IPS-15b (cell line): ENCODE measurements at regions not wholly inside any gene's neighbourhood (a gene's known extent, or its start where the extent isn't known, plus 50 kb on each side); places are given as distances from the start of the nearest gene placed in this dataset.

Source experiments
- H3K27me3 ChIP-seq: one replicate; pipeline ENCODE4 v1.6.1; 2013; ENCODE audit warnings: low read length; ENCODE audit not compliant: control insufficient read depth, insufficient read depth
- H3K36me3 ChIP-seq: one replicate; pipeline ENCODE4 v1.6.1; 2013; ENCODE audit warnings: low read length; ENCODE audit not compliant: control insufficient read depth, insufficient read depth
- H3K4me1 ChIP-seq: one replicate; pipeline ENCODE4 v1.6.1; 2013; ENCODE audit warnings: mild to moderate bottlenecking, low read length; ENCODE audit not compliant: control insufficient read depth, insufficient read depth
- H3K4me3 ChIP-seq: one replicate; pipeline ENCODE4 v1.5.1; 2013; ENCODE audit warnings: low read depth, low read length
- H3K9ac ChIP-seq: one replicate; pipeline ENCODE4 v1.6.1; 2013; ENCODE audit warnings: low read depth, mild to moderate bottlenecking, low read length
- H3K9me3 ChIP-seq: one replicate; pipeline ENCODE4 v1.6.1; 2013; ENCODE audit warnings: mild to moderate bottlenecking, low read length; ENCODE audit not compliant: control insufficient read depth, insufficient read depth

- Histone ChIP-seq H3K27me3 (no peaks in the 10 kb centered on the region), H3K9me3 (no peaks in the 10 kb centered on the region), H3K9ac (no peak overlapping the region), H3K4me1 (peaks cover 2% of the 10 kb centered on the region), H3K36me3 (no peaks in the 10 kb centered on the region), H3K4me3 (no peak overlapping the region)
Measured at GRCh38 chr10:20993830-20994527, 96.9 kb upstream of the NEBL start.

DNA sequence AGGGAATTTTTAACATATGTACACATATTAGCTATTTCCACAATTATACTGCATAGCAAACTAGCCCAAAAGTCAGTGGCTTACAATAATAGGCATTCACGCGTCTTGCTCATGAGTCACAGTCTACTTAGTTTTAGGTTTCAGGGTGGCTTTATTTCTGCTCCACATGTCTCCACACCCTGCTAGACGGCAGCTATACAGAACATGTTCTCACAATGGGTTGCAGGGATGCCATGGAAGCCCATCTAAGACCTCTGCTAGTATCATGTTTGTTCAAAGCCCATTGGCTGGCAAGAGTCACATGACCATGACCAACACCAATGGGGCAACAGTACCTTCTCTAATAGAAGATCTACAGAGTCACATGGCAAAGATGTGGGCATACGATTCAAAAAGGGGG is 96.3 kb upstream of the NEBL start:
- no peak overlapping the region for H3K4me3 ChIP-seq
- H3K4me1 ChIP-seq: peaks cover 2% of the 10 kb centered on the region
- H3K9ac ChIP-seq: no peak overlapping the region
- no peaks in the 10 kb centered on the region for H3K36me3 ChIP-seq
- H3K9me3 ChIP-seq: no peaks in the 10 kb centered on the region
- H3K27me3 ChIP-seq: no peaks in the 10 kb centered on the region

DNA sequence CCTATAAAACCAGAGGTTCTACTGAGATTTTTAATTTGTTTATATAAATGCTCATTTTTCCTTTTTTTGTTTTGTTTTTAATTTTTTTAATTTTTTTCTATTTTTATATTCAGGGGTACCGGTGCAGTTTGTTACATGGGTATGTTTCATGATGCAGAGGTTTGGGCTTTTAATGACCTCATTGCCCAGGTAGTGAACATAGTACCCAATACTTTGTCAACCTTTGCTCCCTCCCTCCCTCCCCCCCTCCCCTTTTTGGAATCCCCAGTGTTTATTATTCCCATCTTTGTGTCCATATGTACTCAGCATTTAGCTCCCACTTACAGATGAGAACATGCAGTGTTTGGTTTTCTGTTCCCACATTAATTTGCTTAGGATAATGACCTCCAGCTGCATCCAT is 94.4 kb upstream of the NEBL start:
- peaks cover 2% of the 10 kb centered on the region for H3K4me1 ChIP-seq
- no peaks in the 10 kb centered on the region for H3K27me3 ChIP-seq

GRCh38 chr10:20990604-20991003 is 93.5 kb upstream of the NEBL start:
- H3K4me1 ChIP-seq: peaks cover 2% of the 10 kb centered on the region
- H3K36me3 ChIP-seq: no peaks in the 10 kb centered on the region
- no peak overlapping the region for H3K4me3 ChIP-seq
- H3K27me3 ChIP-seq: no peaks in the 10 kb centered on the region
- no peaks in the 10 kb centered on the region for H3K9me3 ChIP-seq
- no peak overlapping the region for H3K9ac ChIP-seq

More for the DNA sequence above, 94.4 kb upstream of the NEBL start:
- no peak overlapping the region for H3K9ac ChIP-seq
- H3K4me3 ChIP-seq: no peak overlapping the region
- no peaks in the 10 kb centered on the region for H3K36me3 ChIP-seq
- no peaks in the 10 kb centered on the region for H3K9me3 ChIP-seq

GRCh38 chr10:20988357-20988983 is 91.4 kb upstream of the NEBL start:
- Histone ChIP-seq H3K4me3 (no peak overlapping the region), H3K4me1 (no peaks in the 10 kb centered on the region), H3K9ac (no peak overlapping the region)

DNA sequence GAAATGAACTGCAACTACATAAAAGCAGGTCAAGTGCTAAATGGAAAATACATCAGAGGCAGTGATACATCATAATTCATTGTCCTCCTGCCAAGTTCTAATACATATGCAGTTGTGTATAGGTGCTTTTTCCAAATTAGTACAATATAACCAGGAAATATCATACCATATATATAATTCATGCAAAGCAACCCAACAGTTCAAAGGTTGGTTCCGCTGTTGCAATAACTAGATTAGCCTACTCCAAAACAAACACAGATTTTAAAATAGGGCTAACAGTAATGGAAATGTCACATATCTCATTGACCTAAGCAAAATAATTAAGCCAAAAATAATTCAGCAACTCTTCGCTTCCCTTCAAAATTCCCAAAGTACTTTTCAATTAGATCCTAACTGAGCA is 88.9 kb upstream of the NEBL start:
- Histone ChIP-seq H3K9ac (no peak overlapping the region), H3K36me3 (no peaks in the 10 kb centered on the region), H3K9me3 (no peaks in the 10 kb centered on the region), H3K4me3 (no peak overlapping the region), H3K27me3 (no peaks in the 10 kb centered on the region), H3K4me1 (no peaks in the 10 kb centered on the region)

More at GRCh38 chr10:20988357-20988983, 91.4 kb upstream of the NEBL start:
- Histone ChIP-seq H3K9me3 (no peaks in the 10 kb centered on the region), H3K27me3 (no peaks in the 10 kb centered on the region), H3K36me3 (no peaks in the 10 kb centered on the region)

DNA sequence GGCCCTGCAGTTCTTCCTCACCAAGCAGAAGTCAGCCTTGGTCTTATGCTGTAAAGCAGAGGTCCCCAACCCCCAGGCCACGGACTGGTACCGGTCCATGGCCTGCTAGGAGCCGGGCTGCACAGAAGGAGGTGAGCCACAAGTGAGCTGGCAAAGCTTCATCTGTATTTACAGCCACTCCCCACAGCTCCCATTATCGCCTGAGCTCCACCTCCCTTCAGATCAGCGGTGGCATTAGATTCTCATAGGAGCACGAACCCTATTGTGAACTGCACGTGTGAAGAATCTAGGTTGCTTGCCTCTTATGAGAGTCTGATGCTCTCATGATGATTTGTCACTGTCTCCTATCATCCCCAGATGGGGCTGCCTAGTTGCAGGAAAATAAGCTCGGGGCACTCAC is 87.6 kb upstream of the NEBL start:
- Histone ChIP-seq H3K27me3 (no peaks in the 10 kb centered on the region), H3K4me1 (no peaks in the 10 kb centered on the region), H3K9me3 (no peaks in the 10 kb centered on the region), H3K36me3 (no peaks in the 10 kb centered on the region), H3K4me3 (no peak overlapping the region), H3K9ac (no peak overlapping the region)

- Histone ChIP-seq H3K36me3 (no peaks in the 10 kb centered on the region), H3K27me3 (no peaks in the 10 kb centered on the region), H3K4me3 (no peak overlapping the region), H3K9ac (no peak overlapping the region), H3K4me1 (peaks cover 3% of the 10 kb centered on the region), H3K9me3 (no peaks in the 10 kb centered on the region)
Measured at GRCh38 chr10:20981419-20981953, 84.4 kb upstream of the NEBL start.

GRCh38 chr10:20978617-20979016 is 81.5 kb upstream of the NEBL start:
- H3K4me1 ChIP-seq: peaks cover 3% of the 10 kb centered on the region
- H3K4me3 ChIP-seq: no peak overlapping the region
- H3K9me3 ChIP-seq: no peaks in the 10 kb centered on the region
- H3K27me3 ChIP-seq: no peaks in the 10 kb centered on the region
- no peak overlapping the region for H3K9ac ChIP-seq
- H3K36me3 ChIP-seq: no peaks in the 10 kb centered on the region

DNA sequence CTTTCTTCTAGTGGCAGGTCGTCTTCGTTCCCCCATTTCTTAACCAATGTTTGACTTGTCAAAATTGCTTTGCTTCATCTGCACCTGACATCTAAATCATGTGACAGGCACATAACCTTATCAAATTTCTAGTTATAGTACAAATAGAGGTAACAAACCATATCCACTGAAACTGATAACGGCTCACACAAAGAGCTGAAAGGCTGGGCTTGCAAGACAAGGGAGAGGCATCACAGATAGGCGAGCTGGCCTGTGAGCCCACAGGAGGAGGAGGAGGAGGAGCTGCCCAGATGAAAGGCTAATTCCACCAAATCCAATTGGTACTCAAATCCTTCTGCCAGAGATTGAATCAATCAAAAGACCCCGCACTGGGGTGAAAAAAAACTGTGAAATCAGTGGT is 80.2 kb upstream of the NEBL start:
- H3K27me3 ChIP-seq: no peaks in the 10 kb centered on the region
- H3K9me3 ChIP-seq: no peaks in the 10 kb centered on the region
- no peak overlapping the region for H3K4me3 ChIP-seq
- H3K9ac ChIP-seq: no peak overlapping the region
- H3K36me3 ChIP-seq: no peaks in the 10 kb centered on the region
- H3K4me1 ChIP-seq: peaks cover 3% of the 10 kb centered on the region

DNA sequence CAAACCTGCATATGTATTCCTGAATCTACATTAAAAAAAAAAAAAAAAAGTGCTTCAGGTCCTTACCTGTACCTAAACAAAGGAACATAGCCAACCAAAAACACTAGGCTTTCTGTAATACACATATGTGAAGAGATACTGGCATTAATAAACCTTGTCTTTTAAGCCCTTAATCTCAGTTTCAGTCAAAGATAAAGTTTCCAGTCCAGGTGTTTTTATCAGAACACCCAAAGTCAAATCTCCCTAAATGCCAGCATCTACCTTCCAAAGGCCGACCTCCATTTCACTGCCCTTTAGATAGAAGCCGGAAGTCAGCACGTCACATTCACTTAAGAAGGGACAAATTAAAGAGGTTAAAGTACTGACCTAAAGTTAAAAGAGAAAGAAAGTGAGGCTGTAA is 79.8 kb upstream of the NEBL start:
- H3K9me3 ChIP-seq: no peaks in the 10 kb centered on the region
- H3K4me3 ChIP-seq: no peak overlapping the region
- no peaks in the 10 kb centered on the region for H3K36me3 ChIP-seq
- H3K27me3 ChIP-seq: no peaks in the 10 kb centered on the region
- no peak overlapping the region for H3K9ac ChIP-seq
- H3K4me1 ChIP-seq: peaks cover 3% of the 10 kb centered on the region

GRCh38 chr10:20976390-20976789 is 79.3 kb upstream of the NEBL start:
- Histone ChIP-seq H3K4me3 (no peak overlapping the region), H3K9ac (no peak overlapping the region), H3K4me1 (peaks cover 3% of the 10 kb centered on the region), H3K27me3 (no peaks in the 10 kb centered on the region), H3K36me3 (no peaks in the 10 kb centered on the region), H3K9me3 (no peaks in the 10 kb centered on the region)
